ENCODE measurements at regions not wholly inside any gene's neighbourhood (a gene's known extent, or its start where the extent isn't known, plus 50 kb on each side); places are given as distances from the start of the nearest gene placed in this dataset.
"Not testable (repeated sequence)": the region's sequence is repeated elsewhere in the genome, so short reads cannot be mapped to it uniquely, and the experiment has no call there.

DNA sequence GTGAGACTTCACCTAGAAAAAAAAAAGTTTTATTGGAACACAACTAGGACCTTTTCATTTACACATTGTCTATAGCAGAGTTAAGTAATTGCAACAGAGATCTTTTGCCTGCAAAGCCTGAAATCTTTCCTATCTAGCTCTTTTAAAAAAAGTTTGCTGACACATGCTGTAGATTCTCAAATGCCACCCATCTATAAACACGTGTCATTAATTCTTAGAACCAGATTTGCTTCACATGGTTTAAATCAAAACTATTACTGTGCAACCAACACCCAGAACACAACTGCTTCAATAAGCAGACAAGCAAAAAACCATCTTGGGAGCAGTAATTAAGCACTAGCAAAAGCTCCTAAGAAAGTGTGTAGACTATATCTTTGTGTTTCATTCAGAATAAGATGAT lies 55.0 kb downstream of the OXSM start:
- H3K36me3 Mint-ChIP-seq: no peaks in the 10 kb centered on the region
- no peaks in the 10 kb centered on the region for H3K9me3 Mint-ChIP-seq
- H3K4me1 Mint-ChIP-seq: no peaks in the 10 kb centered on the region
- DNase-seq: no peak
- H3K27me3 Mint-ChIP-seq: peaks cover 6% of the 10 kb centered on the region
- no peak overlapping the region for H3K4me3 Mint-ChIP-seq
- H3K27ac Mint-ChIP-seq: no peak overlapping the region
- POLR2A ChIA-PET: no interaction called here
- ATAC-seq (ENCODE audit: low read depth): no peak

DNA sequence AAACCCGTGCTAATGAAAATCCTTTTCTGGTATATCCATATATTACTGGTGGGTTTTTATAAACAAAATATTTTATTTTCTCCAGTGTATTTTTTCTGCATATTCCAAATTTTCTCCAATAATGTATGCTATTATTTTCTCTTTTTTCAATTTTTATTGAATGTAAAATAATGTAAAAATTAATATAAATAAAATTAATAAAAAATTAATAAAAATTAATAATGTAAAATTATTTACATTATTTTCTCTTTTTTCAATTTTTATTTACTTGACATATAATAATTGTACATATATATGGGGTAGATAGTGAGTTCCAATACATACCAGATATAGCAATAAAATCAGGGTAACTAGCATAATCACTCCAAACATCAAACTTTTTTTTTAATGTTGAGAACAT lies 56.4 kb downstream of the OXSM start:
- Mint-ChIP-seq H3K27ac (no peak overlapping the region), H3K27me3 (peaks cover 6% of the 10 kb centered on the region), H3K36me3 (no peaks in the 10 kb centered on the region), H3K4me1 (no peaks in the 10 kb centered on the region), H3K4me3 (no peak overlapping the region), H3K9me3 (no peaks in the 10 kb centered on the region)
- ATAC-seq (ENCODE audit: low read depth) (no peak), DNase-seq (no peak)
- POLR2A ChIA-PET: no interaction called here

DNA sequence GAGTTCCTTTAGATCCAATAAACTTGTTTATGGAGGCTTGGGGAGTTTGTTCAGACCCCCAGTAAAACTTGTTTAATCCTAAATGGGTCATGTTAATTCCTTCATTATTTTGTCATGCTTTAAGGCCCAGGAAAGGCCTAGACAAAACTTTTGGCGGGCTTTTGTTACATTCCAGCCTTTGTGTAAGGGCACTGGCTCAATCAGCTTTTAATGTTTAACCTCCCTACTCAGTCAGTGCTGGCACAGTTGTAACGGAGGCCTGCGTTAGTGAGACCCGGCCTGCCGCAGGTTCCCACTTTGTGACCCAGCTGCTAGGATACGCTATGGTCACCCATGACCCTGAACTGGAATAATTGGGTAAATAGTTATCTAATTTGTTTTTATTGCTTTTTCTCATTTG lies 59.2 kb downstream of the OXSM start:
- Mint-ChIP-seq H3K4me1 (no peaks in the 10 kb centered on the region), H3K9me3 (no peaks in the 10 kb centered on the region), H3K27ac (no peak overlapping the region), H3K27me3 (peaks cover 3% of the 10 kb centered on the region), H3K36me3 (no peaks in the 10 kb centered on the region), H3K4me3 (no peak overlapping the region)
- ATAC-seq (ENCODE audit: low read depth) (no peak), DNase-seq (no peak)
- POLR2A ChIA-PET: no interaction called here

DNA sequence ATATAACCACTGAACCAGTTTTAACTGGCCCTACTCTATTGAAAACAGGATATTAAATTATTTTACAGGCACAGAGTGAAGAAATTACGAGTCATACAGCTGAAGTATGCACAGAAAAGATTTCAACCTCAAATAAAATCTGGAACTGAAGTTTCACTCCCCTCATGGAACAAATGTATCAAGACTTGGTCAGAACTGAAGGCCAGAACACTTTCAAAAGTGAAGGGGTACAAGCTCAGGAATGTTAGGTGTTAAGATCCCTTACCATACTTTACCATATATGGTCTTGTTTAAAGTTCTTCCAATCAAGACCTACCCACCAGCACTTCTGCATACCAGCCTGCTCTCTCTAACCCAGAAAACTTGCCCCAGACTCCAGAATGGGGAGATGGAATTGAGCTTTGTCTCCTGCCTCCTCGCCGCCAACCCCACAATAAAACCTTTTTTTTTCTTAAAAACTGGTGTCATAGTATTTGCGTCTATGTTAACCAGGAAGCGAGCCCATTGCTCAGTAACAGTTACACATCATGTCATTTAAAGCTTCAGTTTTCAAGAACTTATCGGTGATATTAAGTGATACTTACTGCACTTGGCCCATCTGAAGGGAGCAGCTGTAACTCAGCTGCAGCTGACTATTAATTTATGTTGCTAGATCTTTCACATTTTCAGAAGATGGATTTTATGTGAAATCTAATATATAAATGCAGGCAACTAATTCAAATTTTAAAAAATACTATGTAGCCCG lies 59.9 kb downstream of the OXSM start:
- POLR2A ChIA-PET: no interaction called here
- Mint-ChIP-seq H3K36me3 (no peaks in the 10 kb centered on the region), H3K27ac (no peak overlapping the region), H3K4me1 (no peaks in the 10 kb centered on the region), H3K27me3 (peaks cover 2% of the 10 kb centered on the region), H3K4me3 (no peak overlapping the region), H3K9me3 (no peaks in the 10 kb centered on the region)
- ATAC-seq (ENCODE audit: low read depth) (no peak), DNase-seq (no peak)

DNA sequence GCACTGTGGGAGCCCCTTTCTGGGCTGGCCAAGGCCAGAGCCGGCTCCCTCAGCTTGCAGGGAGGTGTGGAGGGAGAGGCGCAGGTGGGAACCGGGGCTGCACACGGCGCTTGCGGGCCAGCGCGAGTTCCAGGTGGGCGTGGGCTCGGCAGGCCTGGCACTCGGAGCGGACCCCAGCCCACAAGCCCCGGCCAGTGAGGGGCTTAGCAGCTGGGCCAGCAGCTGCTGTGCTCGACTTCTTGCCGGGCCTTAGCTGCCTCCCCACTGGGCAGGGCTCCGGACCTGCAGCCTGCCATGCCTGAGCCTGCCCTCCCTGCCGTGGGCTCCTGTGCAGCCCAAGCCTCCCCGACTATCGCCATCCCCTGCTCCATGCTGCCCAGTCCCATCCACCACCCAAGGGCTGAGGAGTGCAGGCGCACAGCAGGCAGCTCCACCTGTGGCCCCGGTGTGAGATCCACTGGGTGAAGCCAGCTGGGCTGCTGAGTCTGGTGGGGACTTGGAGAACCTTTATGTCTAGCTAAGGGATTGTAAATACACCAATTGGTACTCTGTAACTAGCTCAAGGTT lies 61.9 kb downstream of the OXSM start:
- H3K36me3 Mint-ChIP-seq; ATAC-seq (ENCODE audit: low read depth); H3K27me3 Mint-ChIP-seq; H3K4me3 Mint-ChIP-seq; H3K9me3 Mint-ChIP-seq; H3K27ac Mint-ChIP-seq; POLR2A ChIA-PET; DNase-seq; H3K4me1 Mint-ChIP-seq: not testable (repeated sequence)

DNA sequence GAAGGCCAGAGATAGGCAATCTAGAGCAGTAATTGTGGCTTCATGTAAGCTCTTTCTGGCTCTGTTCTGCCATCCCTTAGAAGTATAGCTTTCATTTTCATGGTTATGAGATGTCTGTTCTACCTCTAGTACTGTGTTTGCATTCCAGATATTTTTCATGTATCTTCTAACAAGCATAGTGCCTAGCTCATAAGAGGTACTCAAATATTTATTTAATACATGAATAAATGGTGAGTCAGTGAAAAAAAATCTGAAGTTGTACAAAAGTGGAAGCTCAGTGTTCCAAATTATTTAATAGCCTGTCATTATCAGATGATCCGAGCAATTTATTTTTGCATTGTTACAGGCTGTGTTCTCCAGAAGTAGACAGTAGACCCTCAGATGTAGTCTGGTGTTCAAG lies 64.3 kb downstream of the OXSM start:
- peaks cover 8% of the 10 kb centered on the region for H3K4me1 Mint-ChIP-seq
- no peak for DNase-seq
- no peak for ATAC-seq (ENCODE audit: low read depth)
- H3K9me3 Mint-ChIP-seq: no peaks in the 10 kb centered on the region
- no peaks in the 10 kb centered on the region for H3K36me3 Mint-ChIP-seq
- POLR2A ChIA-PET: interaction anchor here (0.5 to 2.2 kb wide), 3 partner anchors 191 to 216 kb away, joined by 3 to 7 read pairs (median 4); no protein-coding TSS in a partner anchor
- no peaks in the 10 kb centered on the region for H3K27me3 Mint-ChIP-seq
- H3K4me3 Mint-ChIP-seq: no peak overlapping the region
- no peak overlapping the region for H3K27ac Mint-ChIP-seq

DNA sequence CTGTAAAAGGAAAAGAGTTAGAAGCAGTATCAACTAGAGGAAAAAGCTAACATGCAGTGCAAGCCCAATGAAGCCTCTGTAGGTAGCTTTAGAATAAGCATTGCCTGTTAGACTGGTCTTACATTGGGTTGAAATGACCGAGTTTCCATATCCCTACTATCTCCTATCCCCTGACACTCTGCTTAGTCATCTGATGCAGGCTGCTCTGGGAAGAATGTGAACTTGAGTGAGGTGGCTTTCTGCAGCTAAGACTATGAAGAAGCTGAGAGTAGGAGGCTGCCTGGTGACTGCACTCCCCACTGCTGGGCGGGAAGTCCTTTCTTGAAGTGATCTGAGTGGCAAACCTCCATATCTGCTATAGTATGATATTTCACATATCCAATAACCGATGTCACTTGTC lies 64.7 kb downstream of the OXSM start:
- POLR2A ChIA-PET: interaction anchor here (0.5 to 2.2 kb wide), 2 partner anchors 206 to 216 kb away, joined by 4 to 7 read pairs; no protein-coding TSS in a partner anchor
- Mint-ChIP-seq H3K27ac (no peak overlapping the region), H3K9me3 (no peaks in the 10 kb centered on the region), H3K4me1 (peaks cover 8% of the 10 kb centered on the region), H3K4me3 (no peak overlapping the region), H3K27me3 (no peaks in the 10 kb centered on the region), H3K36me3 (no peaks in the 10 kb centered on the region)
- DNase-seq: no peak
- no peak for ATAC-seq (ENCODE audit: low read depth)

DNA sequence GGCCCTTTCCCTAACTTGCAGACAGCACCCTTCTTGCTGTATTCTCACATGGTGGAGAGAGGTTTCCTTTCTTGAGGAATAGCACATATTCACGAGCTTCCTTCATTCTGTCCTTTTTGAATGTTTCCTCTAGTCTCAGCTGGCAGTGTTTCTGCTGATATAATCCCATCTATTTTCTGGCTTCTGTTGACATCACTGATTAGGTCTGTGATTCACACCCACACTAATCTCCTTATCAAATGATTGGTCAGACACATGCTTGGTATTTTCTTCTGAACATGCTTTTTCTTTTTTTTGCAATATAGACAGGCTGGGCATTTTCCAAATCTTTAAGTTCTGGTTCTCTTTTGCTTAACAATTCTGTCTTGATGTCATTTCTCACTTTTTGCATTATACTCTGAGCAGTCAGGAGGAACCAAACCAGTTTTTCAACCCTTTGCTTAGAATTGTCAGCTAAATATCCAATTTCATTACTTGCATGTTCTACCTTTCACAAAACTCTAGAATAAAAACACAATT lies 65.4 kb downstream of the OXSM start:
- no peak overlapping the region for H3K27ac Mint-ChIP-seq
- H3K9me3 Mint-ChIP-seq: no peaks in the 10 kb centered on the region
- no peaks in the 10 kb centered on the region for H3K36me3 Mint-ChIP-seq
- no peaks in the 10 kb centered on the region for H3K27me3 Mint-ChIP-seq
- POLR2A ChIA-PET: interaction anchor here (2.2 kb wide), 1 partner anchor 207 kb away, joined by 7 read pairs; no protein-coding TSS in a partner anchor
- ATAC-seq (ENCODE audit: low read depth) (no peak), DNase-seq (no peak)
- peaks cover 8% of the 10 kb centered on the region for H3K4me1 Mint-ChIP-seq
- no peak overlapping the region for H3K4me3 Mint-ChIP-seq

DNA sequence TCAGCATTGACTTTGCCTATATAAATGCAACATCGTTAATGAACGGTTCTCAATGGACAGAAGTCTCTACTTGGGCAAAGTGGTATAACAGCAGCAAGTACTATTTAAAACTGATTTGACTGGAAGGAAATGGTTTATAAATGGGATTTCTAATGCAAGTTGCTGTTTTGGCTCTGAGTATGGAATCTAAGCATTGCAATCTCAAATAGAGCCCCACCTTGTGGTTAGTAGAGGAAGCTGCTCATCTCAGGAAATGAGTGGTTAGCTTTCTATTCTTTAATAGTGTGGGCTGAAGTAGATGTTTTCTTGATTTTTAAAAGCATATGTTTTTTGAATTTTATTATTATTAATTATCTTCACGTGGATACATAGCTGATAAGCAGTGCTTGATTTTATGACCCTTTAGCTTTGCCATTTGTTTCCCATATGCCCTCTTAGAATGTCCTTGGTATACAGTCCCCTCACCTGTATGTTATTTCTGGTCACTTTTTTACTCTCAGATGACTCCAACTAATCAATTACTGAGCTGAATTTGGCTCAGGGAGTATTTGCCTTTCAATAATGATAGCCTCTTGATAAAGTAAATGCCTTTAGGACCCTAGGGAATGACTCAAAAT lies 67.1 kb downstream of the OXSM start:
- ATAC-seq (ENCODE audit: low read depth) (peak; percentile 72), DNase-seq (no peak)
- POLR2A ChIA-PET: no interaction called here
- Mint-ChIP-seq H3K27ac (no peak overlapping the region), H3K4me1 (peaks cover 8% of the 10 kb centered on the region), H3K27me3 (no peaks in the 10 kb centered on the region), H3K36me3 (no peaks in the 10 kb centered on the region), H3K9me3 (peaks cover 1% of the 10 kb centered on the region), H3K4me3 (no peak overlapping the region)

DNA sequence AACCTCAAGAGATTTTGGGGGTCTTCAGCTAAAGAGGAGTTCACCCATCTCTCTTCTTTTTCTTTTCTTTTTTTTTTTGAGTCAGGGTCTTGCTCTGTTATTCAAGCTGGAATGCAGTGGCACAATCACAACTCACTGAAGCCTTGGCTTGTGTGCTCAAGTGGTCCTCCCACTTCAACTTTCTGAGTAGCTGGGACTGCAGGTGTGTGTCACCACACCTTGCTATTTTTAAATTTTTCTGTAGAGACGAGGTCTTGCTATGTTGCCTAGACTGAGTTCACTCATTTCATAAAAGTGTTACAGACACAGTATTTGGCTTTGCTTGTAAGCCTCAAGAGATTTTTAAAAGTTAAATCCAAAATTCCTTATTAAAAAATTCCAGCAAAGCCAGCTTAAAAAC lies 71.7 kb downstream of the OXSM start:
- Mint-ChIP-seq H3K36me3 (no peaks in the 10 kb centered on the region), H3K9me3 (peaks cover 1% of the 10 kb centered on the region), H3K27me3 (no peaks in the 10 kb centered on the region), H3K4me1 (peaks cover 8% of the 10 kb centered on the region), H3K4me3 (no peak overlapping the region), H3K27ac (no peak overlapping the region)
- DNase-seq (no peak), ATAC-seq (ENCODE audit: low read depth) (no peak)
- POLR2A ChIA-PET: no interaction called here

DNA sequence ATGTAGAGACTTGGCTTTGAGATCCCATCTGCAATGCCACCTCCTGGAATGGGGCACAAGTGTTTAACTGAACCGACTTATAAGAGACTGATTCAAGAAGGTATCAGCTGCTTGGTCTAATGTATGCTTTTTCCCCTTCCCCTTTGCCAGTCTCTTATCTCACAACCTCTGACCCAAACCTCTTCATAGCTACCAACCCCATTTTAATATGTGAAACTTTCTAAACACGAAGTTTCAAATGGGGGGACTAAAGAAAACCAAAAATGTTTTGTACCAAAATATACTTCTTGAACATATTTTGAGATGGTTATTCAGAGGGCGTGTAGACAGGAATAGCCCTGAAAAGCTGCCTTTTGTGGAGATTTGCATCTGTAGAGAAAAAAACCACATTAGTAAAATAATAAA lies 73.1 kb downstream of the OXSM start:
- Mint-ChIP-seq H3K27ac (no peak overlapping the region), H3K27me3 (no peaks in the 10 kb centered on the region), H3K9me3 (peaks cover 1% of the 10 kb centered on the region), H3K36me3 (no peaks in the 10 kb centered on the region), H3K4me1 (no peaks in the 10 kb centered on the region), H3K4me3 (no peak overlapping the region)
- DNase-seq: no peak
- no peak for ATAC-seq (ENCODE audit: low read depth)
- POLR2A ChIA-PET: no interaction called here

DNA sequence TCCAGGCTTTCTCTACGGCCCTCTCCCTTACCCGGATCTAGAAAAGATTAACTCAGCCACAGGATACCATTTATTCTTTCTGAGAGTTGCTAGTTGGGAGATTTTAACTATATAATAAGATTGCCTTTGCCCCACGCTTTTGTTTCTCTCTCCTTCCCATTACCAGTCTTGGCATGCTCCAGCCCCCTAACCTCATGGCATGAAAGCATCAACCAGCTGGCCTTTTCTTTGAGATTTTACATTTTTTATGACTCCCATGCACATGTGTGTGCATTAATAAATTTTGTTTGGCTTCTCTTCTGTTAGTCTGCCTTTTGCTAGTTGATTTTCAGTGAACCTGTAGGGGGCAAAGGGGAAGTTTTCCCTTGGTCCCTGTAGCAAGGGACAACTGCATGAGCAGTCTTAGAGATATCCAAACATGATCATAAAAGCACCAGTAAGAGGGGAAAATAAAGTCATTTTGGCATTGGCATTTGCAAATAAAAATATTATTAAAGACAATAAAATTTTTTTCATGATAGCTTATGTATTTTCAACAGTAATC lies 73.6 kb downstream of the OXSM start:
- H3K4me1 Mint-ChIP-seq: no peaks in the 10 kb centered on the region
- H3K27me3 Mint-ChIP-seq: no peaks in the 10 kb centered on the region
- ATAC-seq (ENCODE audit: low read depth) (no peak), DNase-seq (no peak)
- peaks cover 1% of the 10 kb centered on the region for H3K9me3 Mint-ChIP-seq
- H3K27ac Mint-ChIP-seq: no peak overlapping the region
- no peaks in the 10 kb centered on the region for H3K36me3 Mint-ChIP-seq
- H3K4me3 Mint-ChIP-seq: no peak overlapping the region
- POLR2A ChIA-PET: no interaction called here

DNA sequence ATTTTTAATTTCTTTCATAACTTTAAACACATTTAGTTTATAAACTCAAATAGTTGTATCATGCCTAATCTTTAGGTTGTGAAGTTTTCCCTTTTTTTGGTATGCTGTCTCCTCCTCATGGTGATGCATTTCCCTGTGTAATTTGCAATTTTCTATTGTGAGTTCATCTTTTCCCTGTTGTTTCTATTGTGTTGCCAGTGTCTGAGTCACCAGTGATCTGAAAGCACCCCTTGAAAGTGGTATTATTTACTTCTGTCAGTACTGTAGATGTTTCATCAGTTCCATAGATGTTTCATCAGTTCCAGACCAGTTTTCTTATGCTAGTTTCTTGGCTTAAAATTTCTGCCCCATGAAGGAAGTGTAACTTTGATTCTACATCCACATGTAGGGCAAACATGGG lies 80.6 kb downstream of the OXSM start:
- H3K9me3 Mint-ChIP-seq: peaks cover 6% of the 10 kb centered on the region
- POLR2A ChIA-PET: no interaction called here
- no peak overlapping the region for H3K4me3 Mint-ChIP-seq
- H3K36me3 Mint-ChIP-seq: no peaks in the 10 kb centered on the region
- H3K27me3 Mint-ChIP-seq: no peaks in the 10 kb centered on the region
- DNase-seq (no peak), ATAC-seq (ENCODE audit: low read depth) (no peak)
- peaks cover 3% of the 10 kb centered on the region for H3K4me1 Mint-ChIP-seq
- no peak overlapping the region for H3K27ac Mint-ChIP-seq

Data from activated naive CD8-positive, alpha-beta T cell treated with anti-CD3 and anti-CD28 coated beads, Interleukin-2, amount 10 ng/mL, durations not matched to agents 7 days and 5 days (primary cell).